RWPE2 (cell line): ENCODE measurements at regions not wholly inside any gene's neighbourhood (a gene's known extent, or its start where the extent isn't known, plus 50 kb on each side); places are given as distances from the start of the nearest gene placed in this dataset.

Experiments
- ATAC-seq: fragments of 200-7000 bp; cut with Tn5 transposase; 3 replicates; pipeline ENCODE4 v1.9.1; 2021; ENCODE audit warnings: low read depth
- DNase-seq: peaks from one replicate; pipeline ENCODE4 v3.0.0-alpha.2; 2020; ENCODE audit warnings: low spot score
- H3K27ac ChIP-seq: fragments of 450-650 bp; 2 replicates; pipeline ENCODE4 v1.5.1; 2017; ENCODE audit warnings: mild to moderate bottlenecking; ENCODE audit not compliant: poor library complexity, severe bottlenecking
- H3K27me3 ChIP-seq: fragments of 250-450 bp; sonication (Bioruptor Pico); 2 replicates; pipeline ENCODE4 v1.5.1; 2021; ENCODE audit warnings: mild to moderate bottlenecking, moderate library complexity; ENCODE audit not compliant: insufficient read depth, poor library complexity, severe bottlenecking
- H3K36me3 ChIP-seq: fragments of 250-450 bp; sonication (Bioruptor Pico); 2 replicates; pipeline ENCODE4 v1.5.1; 2020; ENCODE audit warnings: low read depth, mild to moderate bottlenecking, moderate library complexity
- H3K4me1 ChIP-seq: fragments of 250-450 bp; sonication (Bioruptor Pico); 2 replicates; pipeline ENCODE4 v1.5.1; 2021; ENCODE audit warnings: mild to moderate bottlenecking, moderate library complexity; ENCODE audit not compliant: insufficient read depth, poor library complexity, severe bottlenecking
- H3K4me3 ChIP-seq: fragments of 250-450 bp; sonication (Bioruptor Pico); 2 replicates; pipeline ENCODE4 v1.5.1; 2021; ENCODE audit warnings: mild to moderate bottlenecking, moderate library complexity; ENCODE audit not compliant: severe bottlenecking
- H3K9me3 ChIP-seq: fragments of 250-450 bp; sonication (Bioruptor Pico); 2 replicates; pipeline ENCODE4 v1.5.1; 2021; ENCODE audit warnings: mild to moderate bottlenecking, moderate library complexity; ENCODE audit not compliant: severe bottlenecking
- CTCF ChIP-seq: fragments of 450-650 bp; IDR thresholded peaks from one replicate; pipeline ENCODE4 v1.5.1; 2017; ENCODE audit warnings: mild to moderate bottlenecking, moderate library complexity; ENCODE audit not compliant: poor library complexity, severe bottlenecking

GRCh38 chr10:121099592-121099991 lies 248.4 kb downstream of the WDR11 start:
- Histone ChIP-seq H3K4me3 (no peak overlapping the region), H3K27ac (no peak overlapping the region), H3K9me3 (no peaks in the 10 kb centered on the region), H3K27me3 (no peaks in the 10 kb centered on the region), H3K36me3 (no peaks in the 10 kb centered on the region), H3K4me1 (no peaks in the 10 kb centered on the region)
- TF ChIP-seq CTCF: no peak
- no peak for DNase-seq
- ATAC-seq: no peak

GRCh38 chr10:121101561-121101960 lies 250.4 kb downstream of the WDR11 start:
- Histone ChIP-seq H3K27me3 (no peaks in the 10 kb centered on the region), H3K27ac (no peak overlapping the region), H3K4me1 (no peaks in the 10 kb centered on the region), H3K4me3 (no peak overlapping the region), H3K9me3 (no peaks in the 10 kb centered on the region), H3K36me3 (no peaks in the 10 kb centered on the region)
- DNase-seq: no peak
- TF ChIP-seq CTCF: no peak
- ATAC-seq: no peak

GRCh38 chr10:121102706-121103105 lies 251.5 kb downstream of the WDR11 start:
- Histone ChIP-seq H3K27me3 (no peaks in the 10 kb centered on the region), H3K4me3 (no peak overlapping the region), H3K4me1 (no peaks in the 10 kb centered on the region), H3K9me3 (no peaks in the 10 kb centered on the region), H3K36me3 (no peaks in the 10 kb centered on the region), H3K27ac (no peak overlapping the region)
- no peak for TF ChIP-seq CTCF
- no peak for DNase-seq
- no peak for ATAC-seq

GRCh38 chr10:121104476-121105111 lies 253.4 kb downstream of the WDR11 start:
- ATAC-seq (0 out of 3 replicates have a peak, but pooled peaks have one; percentile 29), DNase-seq (no peak)
- H3K4me1 ChIP-seq: no peaks in the 10 kb centered on the region
- no peak overlapping the region for H3K4me3 ChIP-seq
- H3K36me3 ChIP-seq: no peaks in the 10 kb centered on the region
- no peaks in the 10 kb centered on the region for H3K27me3 ChIP-seq
- H3K9me3 ChIP-seq: no peaks in the 10 kb centered on the region
- no peak overlapping the region for H3K27ac ChIP-seq
- no peak for TF ChIP-seq CTCF

GRCh38 chr10:121106611-121107010 lies 255.4 kb downstream of the WDR11 start:
- Histone ChIP-seq H3K9me3 (no peaks in the 10 kb centered on the region), H3K27me3 (no peaks in the 10 kb centered on the region), H3K4me1 (no peaks in the 10 kb centered on the region), H3K27ac (no peak overlapping the region), H3K4me3 (no peak overlapping the region), H3K36me3 (no peaks in the 10 kb centered on the region)
- DNase-seq: no peak
- no peak for TF ChIP-seq CTCF
- ATAC-seq: no peak
